WERI-Rb-1 (cell line): ENCODE measurements at regions not wholly inside any gene's neighbourhood (a gene's known extent, or its start where the extent isn't known, plus 50 kb on each side); places are given as distances from the start of the nearest gene placed in this dataset.

Source experiments
- DNase-seq: peaks from one replicate; pipeline ENCODE4 v3.0.0-alpha.2; 2020
- H3K27ac ChIP-seq: fragments of 250-450 bp; sonication (Bioruptor Pico); 2 replicates; pipeline ENCODE4 v1.5.1; 2020; ENCODE audit warnings: mild to moderate bottlenecking, moderate library complexity
- H3K27me3 ChIP-seq: fragments of 250-450 bp; sonication (Bioruptor Pico); 2 replicates; pipeline ENCODE4 v1.5.1; 2021; ENCODE audit warnings: mild to moderate bottlenecking, low read depth, moderate library complexity; ENCODE audit not compliant: insufficient read depth, severe bottlenecking
- H3K36me3 ChIP-seq: fragments of 250-450 bp; sonication (Bioruptor Pico); 2 replicates; pipeline ENCODE4 v1.5.1; 2020; ENCODE audit warnings: mild to moderate bottlenecking, moderate library complexity
- H3K4me3 ChIP-seq: 2 replicates; pipeline ENCODE4 v1.5.1; 2011; ENCODE audit warnings: low read depth, mild to moderate bottlenecking, control low read depth, low read length
- H3K9me3 ChIP-seq: fragments of 250-450 bp; sonication (Bioruptor Pico); 2 replicates; pipeline ENCODE4 v1.5.1; 2021; ENCODE audit warnings: mild to moderate bottlenecking, moderate library complexity; ENCODE audit not compliant: severe bottlenecking
- CTCF ChIP-seq: IDR thresholded peaks from 2 replicates; pipeline ENCODE4 v1.5.1; 2011; ENCODE audit warnings: low read depth, mild to moderate bottlenecking, control low read depth, inconsistent platforms, low read length

GRCh38 chr11:121814962-121815361 is 301.1 kb downstream of the BLID start:
- no peak overlapping the region for H3K27ac ChIP-seq
- no peak for DNase-seq
- H3K27me3 ChIP-seq, result peaks cover 4% of the 10 kb centered on the region
- H3K9me3 ChIP-seq, result peaks cover 4% of the 10 kb centered on the region
- TF ChIP-seq CTCF, result no peak
- H3K36me3 ChIP-seq, result no peaks in the 10 kb centered on the region
- H3K4me3 ChIP-seq, result no peak overlapping the region

- no peak overlapping the region for H3K27ac ChIP-seq
- no peak overlapping the region for H3K4me3 ChIP-seq
- no peak for DNase-seq
- H3K27me3 ChIP-seq, result peaks cover 4% of the 10 kb centered on the region
- no peaks in the 10 kb centered on the region for H3K36me3 ChIP-seq
- no peak for TF ChIP-seq CTCF
- H3K9me3 ChIP-seq, result peaks cover 4% of the 10 kb centered on the region
Observed at GRCh38 chr11:121814296-121814695, 301.7 kb downstream of the BLID start.

- Histone ChIP-seq H3K27ac (no peak overlapping the region), H3K4me3 (no peak overlapping the region), H3K9me3 (peaks cover 4% of the 10 kb centered on the region), H3K36me3 (no peaks in the 10 kb centered on the region), H3K27me3 (peaks cover 4% of the 10 kb centered on the region)
- no peak for TF ChIP-seq CTCF
- no peak for DNase-seq
Observed at GRCh38 chr11:121810291-121810690, 305.7 kb downstream of the BLID start.

GRCh38 chr11:121808096-121808495 is 307.9 kb downstream of the BLID start:
- DNase-seq, result no peak
- H3K27ac ChIP-seq, result no peak overlapping the region
- no peak for TF ChIP-seq CTCF

GRCh38 chr11:121807051-121807450 is 309.0 kb downstream of the BLID start:
- no peak for DNase-seq
- Histone ChIP-seq H3K36me3 (no peaks in the 10 kb centered on the region), H3K4me3 (no peak overlapping the region), H3K27me3 (peaks cover 4% of the 10 kb centered on the region), H3K9me3 (peaks cover 4% of the 10 kb centered on the region), H3K27ac (no peak overlapping the region)
- TF ChIP-seq CTCF, result no peak

More at GRCh38 chr11:121808096-121808495, 307.9 kb downstream of the BLID start:
- no peaks in the 10 kb centered on the region for H3K36me3 ChIP-seq
- peaks cover 4% of the 10 kb centered on the region for H3K9me3 ChIP-seq
- H3K27me3 ChIP-seq, result peaks cover 4% of the 10 kb centered on the region
- no peak overlapping the region for H3K4me3 ChIP-seq

GRCh38 chr11:121802542-121802941 is 313.5 kb downstream of the BLID start:
- Histone ChIP-seq H3K4me3 (no peak overlapping the region), H3K27ac (no peak overlapping the region), H3K9me3 (peaks cover 4% of the 10 kb centered on the region), H3K27me3 (peaks cover 3% of the 10 kb centered on the region), H3K36me3 (no peaks in the 10 kb centered on the region)
- TF ChIP-seq CTCF, result no peak
- no peak for DNase-seq
